GM23338 (cell line): ENCODE measurements at regions not wholly inside any gene's neighbourhood (a gene's known extent, or its start where the extent isn't known, plus 50 kb on each side); places are given as distances from the start of the nearest gene placed in this dataset.
"Not testable (repeated sequence)": the region's sequence is repeated elsewhere in the genome, so short reads cannot be mapped to it uniquely, and the experiment has no call there.

Experiments used
- POLR2AphosphoS5 ChIP-seq: IDR thresholded peaks from 2 replicates; pipeline ENCODE4 v1.6.1; 2016; ENCODE audit warnings: antibody characterized with exemption, low read depth
- TF ChIP-seq, protein P1 (sequence below), 2 experiments: fragments of 200-600 bp in 1 of 2; sonication (generic) in 1 of 2; conservative IDR thresholded peaks; 2 replicates each; pipeline versions ENCODE4 v1.5.1 to v1.6.1; 2016 to 2017; ENCODE audit warnings: antibody characterized with exemption in 2 of 2, low read depth in 2 of 2, mild to moderate bottlenecking in 2 of 2, moderate library complexity in 1 of 2

DNA sequence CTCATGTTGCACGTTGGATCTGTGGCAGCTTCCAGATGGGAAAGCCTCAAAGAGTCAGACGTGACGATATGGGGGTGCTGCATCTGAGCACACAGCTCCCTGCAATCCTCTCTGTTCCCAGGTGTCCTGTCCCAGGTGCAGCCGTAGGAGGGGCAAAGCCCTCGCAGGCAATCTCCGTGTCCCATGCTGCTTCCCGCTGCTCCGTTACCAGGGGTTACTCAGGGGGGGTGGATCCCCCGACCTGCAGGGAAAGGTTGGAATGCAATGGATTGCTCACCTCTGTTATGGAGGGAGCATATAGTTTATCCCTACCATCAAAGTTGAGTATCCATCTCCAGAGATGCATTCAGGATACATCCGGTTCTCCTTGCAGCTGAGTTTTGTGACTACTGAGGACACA is 476.1 kb downstream of the GOLGA6L6 start:
- TF ChIP-seq, protein P1, sequence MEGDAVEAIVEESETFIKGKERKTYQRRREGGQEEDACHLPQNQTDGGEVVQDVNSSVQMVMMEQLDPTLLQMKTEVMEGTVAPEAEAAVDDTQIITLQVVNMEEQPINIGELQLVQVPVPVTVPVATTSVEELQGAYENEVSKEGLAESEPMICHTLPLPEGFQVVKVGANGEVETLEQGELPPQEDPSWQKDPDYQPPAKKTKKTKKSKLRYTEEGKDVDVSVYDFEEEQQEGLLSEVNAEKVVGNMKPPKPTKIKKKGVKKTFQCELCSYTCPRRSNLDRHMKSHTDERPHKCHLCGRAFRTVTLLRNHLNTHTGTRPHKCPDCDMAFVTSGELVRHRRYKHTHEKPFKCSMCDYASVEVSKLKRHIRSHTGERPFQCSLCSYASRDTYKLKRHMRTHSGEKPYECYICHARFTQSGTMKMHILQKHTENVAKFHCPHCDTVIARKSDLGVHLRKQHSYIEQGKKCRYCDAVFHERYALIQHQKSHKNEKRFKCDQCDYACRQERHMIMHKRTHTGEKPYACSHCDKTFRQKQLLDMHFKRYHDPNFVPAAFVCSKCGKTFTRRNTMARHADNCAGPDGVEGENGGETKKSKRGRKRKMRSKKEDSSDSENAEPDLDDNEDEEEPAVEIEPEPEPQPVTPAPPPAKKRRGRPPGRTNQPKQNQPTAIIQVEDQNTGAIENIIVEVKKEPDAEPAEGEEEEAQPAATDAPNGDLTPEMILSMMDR (conservative IDR thresholded peaks at IDR 0.05; ENCODE audit: low read depth in 2 of 2): not testable (repeated sequence)
- TF ChIP-seq POLR2AphosphoS5: not testable (repeated sequence)
